ENCODE measurements at regions not wholly inside any gene's neighbourhood (a gene's known extent, or its start where the extent isn't known, plus 50 kb on each side); places are given as distances from the start of the nearest gene placed in this dataset.
A peak's percentile ranks its signal among the peaks of the same experiment; 100 is the strongest.

DNA sequence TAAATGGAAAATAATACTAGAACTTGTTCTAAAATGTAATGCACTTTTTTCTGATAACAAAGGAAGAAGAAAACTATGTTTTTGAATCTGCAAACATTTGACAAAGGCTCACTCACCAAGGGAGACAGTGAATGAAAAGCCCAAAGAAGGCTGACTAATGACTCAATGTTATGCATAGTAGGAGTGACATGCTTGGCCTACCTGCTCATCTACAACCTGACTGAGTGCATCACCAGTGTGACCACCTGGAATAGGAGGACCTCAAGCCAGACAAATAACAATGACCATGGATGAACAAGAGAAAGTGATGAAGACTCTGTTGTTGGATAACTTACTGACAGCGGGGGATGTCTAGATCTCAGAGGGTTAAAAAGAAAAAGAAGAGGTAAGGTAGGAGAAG lies 157.2 kb downstream of the SIM1 start:
- no peaks in the 10 kb centered on the region for H3K36me3 ChIP-seq (ENCODE audit: control insufficient read depth, insufficient read depth, low read length)
- H3K27me3 ChIP-seq (ENCODE audit: control insufficient read depth, insufficient read depth, low read length), result no peaks in the 10 kb centered on the region
- peak; percentile 34 for DNase-seq (ENCODE audit: low read depth)
- no peak overlapping the region for H3K4me3 ChIP-seq (ENCODE audit: low read depth, low read length)
- FAIRE-seq, result no peak
- TF ChIP-seq, protein P1, sequence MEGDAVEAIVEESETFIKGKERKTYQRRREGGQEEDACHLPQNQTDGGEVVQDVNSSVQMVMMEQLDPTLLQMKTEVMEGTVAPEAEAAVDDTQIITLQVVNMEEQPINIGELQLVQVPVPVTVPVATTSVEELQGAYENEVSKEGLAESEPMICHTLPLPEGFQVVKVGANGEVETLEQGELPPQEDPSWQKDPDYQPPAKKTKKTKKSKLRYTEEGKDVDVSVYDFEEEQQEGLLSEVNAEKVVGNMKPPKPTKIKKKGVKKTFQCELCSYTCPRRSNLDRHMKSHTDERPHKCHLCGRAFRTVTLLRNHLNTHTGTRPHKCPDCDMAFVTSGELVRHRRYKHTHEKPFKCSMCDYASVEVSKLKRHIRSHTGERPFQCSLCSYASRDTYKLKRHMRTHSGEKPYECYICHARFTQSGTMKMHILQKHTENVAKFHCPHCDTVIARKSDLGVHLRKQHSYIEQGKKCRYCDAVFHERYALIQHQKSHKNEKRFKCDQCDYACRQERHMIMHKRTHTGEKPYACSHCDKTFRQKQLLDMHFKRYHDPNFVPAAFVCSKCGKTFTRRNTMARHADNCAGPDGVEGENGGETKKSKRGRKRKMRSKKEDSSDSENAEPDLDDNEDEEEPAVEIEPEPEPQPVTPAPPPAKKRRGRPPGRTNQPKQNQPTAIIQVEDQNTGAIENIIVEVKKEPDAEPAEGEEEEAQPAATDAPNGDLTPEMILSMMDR (IDR thresholded peaks at IDR 0.05; ENCODE audit: insufficient read depth, low read length, severe bottlenecking), result no peak

DNA sequence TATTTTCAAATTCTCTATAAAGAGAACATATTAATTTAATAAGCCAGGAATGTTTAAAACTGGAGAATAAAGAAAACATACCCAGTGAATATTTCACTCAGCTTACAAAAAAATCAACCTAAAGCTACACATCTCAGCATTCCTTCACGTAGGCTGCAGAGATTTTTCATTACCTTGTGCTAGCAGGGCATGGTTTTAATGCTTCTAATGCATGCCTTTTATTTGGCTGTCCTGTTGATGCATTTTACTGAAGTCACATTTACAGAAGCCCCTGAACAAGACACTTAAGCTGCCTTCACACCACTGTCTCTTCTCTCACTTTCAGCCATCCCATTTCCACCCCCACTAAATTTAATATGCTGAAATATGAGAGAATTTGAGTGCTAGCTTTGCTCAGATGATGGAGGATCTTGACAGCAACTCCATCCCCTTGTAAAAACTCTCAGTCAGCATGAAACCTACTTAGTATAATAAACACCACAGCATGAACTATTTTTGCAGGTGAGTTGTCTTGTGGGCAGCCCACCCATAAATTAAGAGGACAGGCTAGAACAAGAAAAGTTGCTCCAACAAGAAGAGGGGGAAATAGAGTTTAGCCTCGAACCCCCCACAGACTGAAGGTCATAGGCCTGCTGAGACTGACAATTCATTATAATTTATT lies 159.4 kb downstream of the SIM1 start:
- DNase-seq (ENCODE audit: low read depth) (no peak), FAIRE-seq (no peak)
- H3K4me3 ChIP-seq (ENCODE audit: low read depth, low read length), result no peak overlapping the region
- TF ChIP-seq, protein P1 (IDR thresholded peaks at IDR 0.05; ENCODE audit: insufficient read depth, low read length, severe bottlenecking), result no peak
- H3K36me3 ChIP-seq (ENCODE audit: control insufficient read depth, insufficient read depth, low read length), result no peaks in the 10 kb centered on the region
- H3K27me3 ChIP-seq (ENCODE audit: control insufficient read depth, insufficient read depth, low read length), result no peaks in the 10 kb centered on the region

DNA sequence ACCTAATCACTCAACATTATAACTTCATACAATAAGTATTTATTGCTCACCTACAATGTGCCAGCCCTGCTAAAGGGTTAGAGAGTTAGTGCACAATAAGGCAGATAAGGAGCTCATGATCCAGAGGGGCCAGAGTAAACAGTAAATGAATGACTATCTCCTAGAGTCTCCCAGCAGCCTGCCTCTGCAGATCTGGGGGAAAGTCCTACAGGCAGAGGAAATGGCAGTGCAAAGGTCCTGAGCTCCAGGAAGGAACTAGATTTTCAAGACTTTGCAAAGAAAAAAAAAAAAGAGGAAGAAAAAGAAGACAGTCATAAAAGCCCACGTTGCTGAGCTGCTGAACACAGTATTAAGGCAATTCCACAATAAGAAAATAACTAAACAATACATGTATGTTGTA lies 160.1 kb downstream of the SIM1 start:
- Histone ChIP-seq H3K27me3 (ENCODE audit: control insufficient read depth, insufficient read depth, low read length) (no peaks in the 10 kb centered on the region), H3K4me3 (ENCODE audit: low read depth, low read length) (no peak overlapping the region), H3K36me3 (ENCODE audit: control insufficient read depth, insufficient read depth, low read length) (no peaks in the 10 kb centered on the region)
- TF ChIP-seq, protein P1 (IDR thresholded peaks at IDR 0.05; ENCODE audit: insufficient read depth, low read length, severe bottlenecking), result no peak
- FAIRE-seq, result no peak
- DNase-seq (ENCODE audit: low read depth), result no peak

DNA sequence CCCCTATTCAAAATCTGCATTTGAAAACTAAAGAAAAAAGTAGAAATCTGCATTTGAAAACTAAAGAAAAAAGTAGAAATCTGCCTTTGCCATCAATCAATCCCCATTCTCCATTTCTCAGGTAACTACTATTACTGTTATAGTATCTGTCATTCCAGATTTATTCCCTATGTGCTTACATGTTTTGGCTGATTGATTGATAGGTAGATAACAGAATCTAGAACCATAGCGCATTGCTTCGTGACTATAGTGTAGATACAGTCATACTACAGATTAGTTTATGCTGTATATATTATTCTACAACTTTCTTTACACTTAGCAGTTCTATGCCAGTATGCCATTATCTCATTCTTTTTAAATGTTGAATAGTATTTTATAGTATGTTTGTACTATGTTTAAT lies 163.0 kb downstream of the SIM1 start:
- Histone ChIP-seq H3K36me3 (ENCODE audit: control insufficient read depth, insufficient read depth, low read length) (no peaks in the 10 kb centered on the region), H3K4me3 (ENCODE audit: low read depth, low read length) (no peak overlapping the region), H3K27me3 (ENCODE audit: control insufficient read depth, insufficient read depth, low read length) (no peaks in the 10 kb centered on the region)
- TF ChIP-seq, protein P1 (IDR thresholded peaks at IDR 0.05; ENCODE audit: insufficient read depth, low read length, severe bottlenecking), result no peak
- DNase-seq (ENCODE audit: low read depth) (no peak), FAIRE-seq (no peak)

DNA sequence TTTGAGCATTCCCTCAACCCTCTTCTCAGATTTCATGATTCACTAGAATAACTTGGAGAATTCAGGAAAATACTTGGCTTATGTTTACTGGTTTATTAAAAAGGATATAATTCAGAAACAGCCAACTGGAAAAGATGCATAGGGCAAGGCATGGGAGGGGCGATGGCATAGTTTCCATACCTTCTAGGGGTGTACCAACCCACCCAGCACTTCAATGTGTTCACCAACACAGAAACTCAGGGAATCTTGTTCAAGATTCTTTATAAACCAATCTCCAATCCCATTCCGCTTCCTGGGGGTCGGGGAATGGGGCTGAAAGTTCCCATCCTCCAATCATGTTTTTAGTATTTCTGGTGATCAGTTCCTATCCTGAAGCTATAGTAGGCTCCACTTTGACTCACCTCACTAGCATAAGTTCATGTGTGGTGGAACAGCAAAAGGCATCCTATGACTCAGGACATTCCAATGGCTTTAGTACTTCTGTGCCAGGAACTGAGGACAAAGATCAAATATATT lies 164.4 kb downstream of the SIM1 start:
- DNase-seq (ENCODE audit: low read depth) (peak; percentile 99), FAIRE-seq (no peak)

More for the DNA sequence above, 164.4 kb downstream of the SIM1 start:
- H3K4me3 ChIP-seq (ENCODE audit: low read depth, low read length), result no peak overlapping the region
- H3K36me3 ChIP-seq (ENCODE audit: control insufficient read depth, insufficient read depth, low read length), result no peaks in the 10 kb centered on the region
- H3K27me3 ChIP-seq (ENCODE audit: control insufficient read depth, insufficient read depth, low read length), result no peaks in the 10 kb centered on the region
- TF ChIP-seq, protein P1 (IDR thresholded peaks at IDR 0.05; ENCODE audit: insufficient read depth, low read length, severe bottlenecking), result no peak

Data from bronchial epithelial cell (primary cell).